NT2/D1 (cell line): ENCODE measurements at regions not wholly inside any gene's neighbourhood (a gene's known extent, or its start where the extent isn't known, plus 50 kb on each side); places are given as distances from the start of the nearest gene placed in this dataset.

Experiments used
- SUZ12 ChIP-seq: IDR thresholded peaks from 2 replicates; pipeline ENCODE4 v1.6.1; 2011; ENCODE audit not compliant: insufficient read length, insufficient read depth; ENCODE audit errors: extremely low read depth
- YY1 ChIP-seq: IDR thresholded peaks from 2 replicates; pipeline ENCODE4 v1.6.1; 2011; ENCODE audit not compliant: insufficient read length, insufficient read depth
- ZNF274 ChIP-seq: IDR thresholded peaks from 2 replicates; pipeline ENCODE4 v1.6.1; 2011; ENCODE audit warnings: mild to moderate bottlenecking, low read depth, low read length

- TF ChIP-seq YY1 (no peak), ZNF274 (no peak), SUZ12 (no peak)
Measured at GRCh38 chr20:39464238-39464637, 502.1 kb downstream of the DHX35 start.
